Endodermal cell (in vitro differentiated cells): ENCODE measurements at regions not wholly inside any gene's neighbourhood (a gene's known extent, or its start where the extent isn't known, plus 50 kb on each side); places are given as distances from the start of the nearest gene placed in this dataset.

Experiments
- DNase-seq: peaks from one replicate; pipeline ENCODE4 v3.0.0-alpha.2; 2017
- H3K27ac ChIP-seq: 2 replicates; pipeline ENCODE4 v1.5.1; 2013; ENCODE audit warnings: mild to moderate bottlenecking, low read depth, low read length, moderate library complexity
- H3K27me3 ChIP-seq: 2 replicates; pipeline ENCODE4 v1.6.1; 2013; ENCODE audit warnings: mild to moderate bottlenecking, low read length, moderate library complexity; ENCODE audit not compliant: insufficient read depth, control insufficient read depth, poor library complexity, severe bottlenecking
- H3K36me3 ChIP-seq: 2 replicates; pipeline ENCODE4 v1.7.0; 2013; ENCODE audit warnings: mild to moderate bottlenecking, low read length, moderate library complexity; ENCODE audit not compliant: control insufficient read depth, insufficient read depth
- H3K4me1 ChIP-seq: one replicate; pipeline ENCODE4 v1.7.0; 2013; ENCODE audit warnings: low read length; ENCODE audit not compliant: control insufficient read depth, insufficient read depth
- H3K4me3 ChIP-seq: 2 replicates; pipeline ENCODE4 v1.5.1; 2013; ENCODE audit warnings: mild to moderate bottlenecking, low read length, moderate library complexity
- H3K9ac ChIP-seq: 2 replicates; pipeline ENCODE4 v1.6.1; 2013; ENCODE audit warnings: mild to moderate bottlenecking, low read length, moderate library complexity; ENCODE audit not compliant: poor library complexity, severe bottlenecking; ENCODE audit errors: extremely low read depth
- H3K9me3 ChIP-seq: 2 replicates; pipeline ENCODE4 v1.6.1; 2013; ENCODE audit warnings: mild to moderate bottlenecking, low read length, moderate library complexity; ENCODE audit not compliant: control insufficient read depth
- H3K27ac Mint-ChIP-seq: 2 replicates; pipeline ENCODE4 v1.8.0; 2020; ENCODE audit warnings: mixed read lengths
- H3K27me3 Mint-ChIP-seq: 2 replicates; pipeline ENCODE4 v1.8.0; 2021; ENCODE audit warnings: mild to moderate bottlenecking, mixed read lengths; ENCODE audit not compliant: insufficient read depth
- H3K36me3 Mint-ChIP-seq: 2 replicates; pipeline ENCODE4 v1.8.0; 2020; ENCODE audit warnings: low read depth, mixed read lengths
- H3K4me1 Mint-ChIP-seq: 2 replicates; pipeline ENCODE4 v1.8.0; 2020; ENCODE audit warnings: mixed read lengths
- H3K4me3 Mint-ChIP-seq: 2 replicates; pipeline ENCODE4 v1.8.0; 2020; ENCODE audit warnings: mild to moderate bottlenecking, moderate library complexity, mixed read lengths
- H3K9me3 Mint-ChIP-seq: 2 replicates; pipeline ENCODE4 v1.8.0; 2020; ENCODE audit warnings: mild to moderate bottlenecking, mixed read lengths
- CTCF ChIP-seq: fragments of 200-600 bp; sonication (generic); conservative IDR thresholded peaks from 2 replicates; pipeline ENCODE4 v1.5.0; 2021; ENCODE audit warnings: antibody characterized with exemption, mild to moderate bottlenecking
- WGBS, 2 experiments: methylation state at CpG; one replicate each; pipeline versions ENCODE4 v1.1.5 to v1.1.7; 2013; ENCODE audit warnings: missing lambda C conversion rate in 2 of 2, mixed read lengths in 1 of 2; ENCODE audit not compliant: insufficient coverage in 1 of 2, insufficient read length in 1 of 2; 5-methylcytosine and 5-hydroxymethylcytosine counted together

- peaks cover 13% of the 10 kb centered on the region for H3K27me3 Mint-ChIP-seq
- Histone ChIP-seq H3K4me1 (peaks cover 14% of the 10 kb centered on the region), H3K27ac (no peak overlapping the region), H3K9ac (no peak overlapping the region), H3K27me3 (no peaks in the 10 kb centered on the region), H3K4me3 (no peak overlapping the region), H3K36me3 (no peaks in the 10 kb centered on the region), H3K9me3 (peaks cover 14% of the 10 kb centered on the region)
- H3K27ac Mint-ChIP-seq = no peak overlapping the region
- no peak for TF ChIP-seq CTCF
- H3K4me1 Mint-ChIP-seq = peaks cover 33% of the 10 kb centered on the region
- 86 to 94% methylated on average over 12 to 14 of the region's 15 CpGs for WGBS, 2 experiments
- no peak overlapping the region for H3K4me3 Mint-ChIP-seq
- H3K9me3 Mint-ChIP-seq = peaks cover 6% of the 10 kb centered on the region
- no peak for DNase-seq
- no peaks in the 10 kb centered on the region for H3K36me3 Mint-ChIP-seq
Observed at GRCh38 chr12:131572626-131573025, 138.3 kb upstream of the SFSWAP start.

GRCh38 chr12:131573631-131574394 is 137.1 kb upstream of the SFSWAP start:
- WGBS, 2 experiments = 84 to 86% methylated on average over 19 to 26 of the region's 26 CpGs
- no peak overlapping the region for H3K4me3 ChIP-seq
- peaks cover 21% of the 10 kb centered on the region for H3K9me3 ChIP-seq
- Mint-ChIP-seq H3K9me3 (peaks cover 6% of the 10 kb centered on the region), H3K27me3 (peaks cover 15% of the 10 kb centered on the region), H3K27ac (no peak overlapping the region), H3K4me3 (no peak overlapping the region), H3K36me3 (no peaks in the 10 kb centered on the region), H3K4me1 (peaks cover 33% of the 10 kb centered on the region)
- H3K27me3 ChIP-seq = no peaks in the 10 kb centered on the region
- peaks cover 14% of the 10 kb centered on the region for H3K4me1 ChIP-seq
- H3K36me3 ChIP-seq = no peaks in the 10 kb centered on the region
- DNase-seq = peak; percentile 46
- no peak for TF ChIP-seq CTCF
- no peak overlapping the region for H3K27ac ChIP-seq
- H3K9ac ChIP-seq = no peak overlapping the region

GRCh38 chr12:131574395-131574771 is 136.5 kb upstream of the SFSWAP start:
- no peak overlapping the region for H3K27ac ChIP-seq
- H3K27me3 ChIP-seq = no peaks in the 10 kb centered on the region
- WGBS, 2 experiments = 58 to 66% methylated on average over 6 to 10 of the region's 10 CpGs
- H3K9me3 ChIP-seq = peaks cover 24% of the 10 kb centered on the region
- H3K36me3 ChIP-seq = no peaks in the 10 kb centered on the region
- H3K27me3 Mint-ChIP-seq = peaks cover 17% of the 10 kb centered on the region
- no peaks in the 10 kb centered on the region for H3K36me3 Mint-ChIP-seq
- H3K4me1 ChIP-seq = peaks cover 14% of the 10 kb centered on the region
- H3K27ac Mint-ChIP-seq = peak overlapping the region; percentile 35
- no peak overlapping the region for H3K4me3 ChIP-seq
- TF ChIP-seq CTCF = no peak
- H3K9ac ChIP-seq = no peak overlapping the region
- peaks cover 6% of the 10 kb centered on the region for H3K9me3 Mint-ChIP-seq
- DNase-seq = no peak
- H3K4me1 Mint-ChIP-seq = peaks cover 33% of the 10 kb centered on the region
- H3K4me3 Mint-ChIP-seq = no peak overlapping the region
